AG09319 (cell line): ENCODE measurements at regions not wholly inside any gene's neighbourhood (a gene's known extent, or its start where the extent isn't known, plus 50 kb on each side); places are given as distances from the start of the nearest gene placed in this dataset.

Experiments
- DNase-seq: peaks from one replicate; pipeline ENCODE4 v3.0.0-alpha.2; 2010; ENCODE audit warnings: low read depth; ENCODE audit errors: extremely low read depth
- CTCF ChIP-seq: IDR thresholded peaks from 2 replicates; pipeline ENCODE4 v1.5.1; 2011; ENCODE audit warnings: low read depth, mild to moderate bottlenecking, inconsistent platforms, low read length, moderate library complexity

GRCh38 chr12:61356485-61356884, 903.7 kb upstream of the USP15 start:
- TF ChIP-seq CTCF: no peak
- no peak for DNase-seq

- no peak for DNase-seq
- no peak for TF ChIP-seq CTCF
These were observed 902.7 kb upstream of the USP15 start for GRCh38 chr12:61357496-61357895.

GRCh38 chr12:61362037-61362436, 898.2 kb upstream of the USP15 start:
- DNase-seq: no peak
- no peak for TF ChIP-seq CTCF

GRCh38 chr12:61365001-61365400, 895.2 kb upstream of the USP15 start:
- no peak for TF ChIP-seq CTCF
- DNase-seq: no peak

GRCh38 chr12:61367281-61367785, 892.9 kb upstream of the USP15 start:
- TF ChIP-seq CTCF: no peak
- no peak for DNase-seq

GRCh38 chr12:61369241-61369910, 890.8 kb upstream of the USP15 start:
- no peak for TF ChIP-seq CTCF

GRCh38 chr12:61384511-61384910, 875.7 kb upstream of the USP15 start:
- no peak for DNase-seq
- TF ChIP-seq CTCF: no peak

More at GRCh38 chr12:61369241-61369910, 890.8 kb upstream of the USP15 start:
- no peak for DNase-seq
